ENCODE measurements at regions not wholly inside any gene's neighbourhood (a gene's known extent, or its start where the extent isn't known, plus 50 kb on each side); places are given as distances from the start of the nearest gene placed in this dataset.
"Not testable (repeated sequence)": the region's sequence is repeated elsewhere in the genome, so short reads cannot be mapped to it uniquely, and the experiment has no call there.

DNA sequence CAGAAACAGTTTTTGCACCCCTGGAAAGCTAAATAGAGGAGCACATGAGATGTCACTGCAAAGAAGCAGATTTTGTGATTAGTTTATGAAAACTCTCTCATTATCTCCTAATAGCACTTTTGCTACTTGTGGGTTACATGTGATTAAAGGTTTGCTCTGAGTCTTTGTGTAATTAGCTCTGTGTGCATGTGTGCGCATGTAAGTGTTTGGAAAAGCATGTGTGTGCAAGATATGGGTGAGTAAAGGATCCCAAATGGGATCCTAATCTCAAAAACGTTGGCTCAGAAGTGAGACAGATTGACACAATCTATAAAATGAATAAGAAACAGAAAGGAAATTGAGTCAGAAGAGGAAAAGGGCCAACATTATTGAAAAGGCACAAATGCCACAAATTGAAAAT, 104.5 kb downstream of the SKIDA1 start:
- no peak overlapping the region for H3K23ac ChIP-seq (ENCODE audit: low read depth, low read length, poor library complexity)
- no peaks in the 10 kb centered on the region for H3K36me3 ChIP-seq (replicated peaks in 1 of 2; ENCODE audit: control insufficient read depth in 2 of 2, insufficient read depth in 2 of 2, low read length in 2 of 2)

GRCh38 chr10:21418981-21419576, 106.4 kb downstream of the SKIDA1 start:
- not testable (repeated sequence) for DNase-seq (ENCODE audit: low spot score); H2AFZ ChIP-seq (ENCODE audit: low read length); H3K4me1 ChIP-seq (ENCODE audit: control insufficient read depth in 2 of 2, insufficient read depth in 1 of 2, low read depth in 1 of 2, low read length in 2 of 2); H2BK15ac ChIP-seq (ENCODE audit: low read length); H2AK5ac ChIP-seq (ENCODE audit: low read depth, low read length); H3K27ac ChIP-seq (replicated peaks; ENCODE audit: low read length); H3K4ac ChIP-seq (ENCODE audit: low read length); H2BK12ac ChIP-seq (ENCODE audit: low read length); H3K79me1 ChIP-seq (ENCODE audit: low read depth, low read length); H4K8ac ChIP-seq (ENCODE audit: low read depth, low read length); H3K36me3 ChIP-seq (replicated peaks in 1 of 2; ENCODE audit: control insufficient read depth in 2 of 2, insufficient read depth in 2 of 2, low read length in 2 of 2); H3K9me3 ChIP-seq (replicated peaks in 1 of 2; ENCODE audit: control insufficient read depth in 2 of 2, insufficient read depth in 1 of 2, low read depth in 1 of 2, low read length in 2 of 2); H3K4me3 ChIP-seq (ENCODE audit: low read length in 2 of 2); H2BK120ac ChIP-seq (ENCODE audit: low read depth, low read length); H3K18ac ChIP-seq (ENCODE audit: low read length); H4K91ac ChIP-seq (ENCODE audit: low read depth, low read length, poor library complexity); H3K27me3 ChIP-seq (ENCODE audit: control insufficient read depth in 3 of 3, insufficient read depth in 3 of 3, low read depth in 1 of 3, low read length in 3 of 3); H3K23ac ChIP-seq (ENCODE audit: low read depth, low read length, poor library complexity); H3K4me2 ChIP-seq (ENCODE audit: insufficient read depth, low read length, poor library complexity, severe bottlenecking); H3K9ac ChIP-seq (ENCODE audit: low read depth, low read length, poor library complexity); H2BK5ac ChIP-seq (ENCODE audit: low read length); H3K14ac ChIP-seq (ENCODE audit: low read length)
- no CpG with 5 or more reads among the region's 5 CpGs for WGBS, 2 donors (ENCODE audit: extremely low coverage in 2 of 2, insufficient read length in 2 of 2, insufficient replicate concordance in 1 of 2)

More for the DNA sequence above, 104.5 kb downstream of the SKIDA1 start:
- Histone ChIP-seq H3K4me3 (ENCODE audit: low read length in 2 of 2) (no peak overlapping the region), H3K27me3 (ENCODE audit: control insufficient read depth in 3 of 3, insufficient read depth in 3 of 3, low read depth in 1 of 3, low read length in 3 of 3) (peaks cover 0 to 2% (median 0%) of the 10 kb centered on the region in 3 experiments), H2BK5ac (ENCODE audit: low read length) (no peak overlapping the region), H4K8ac (ENCODE audit: low read depth, low read length) (no peak overlapping the region), H2BK15ac (ENCODE audit: low read length) (no peak overlapping the region), H2AK5ac (ENCODE audit: low read depth, low read length) (no peak overlapping the region), H3K79me1 (ENCODE audit: low read depth, low read length) (no peaks in the 10 kb centered on the region), H3K4ac (ENCODE audit: low read length) (no peak overlapping the region), H2BK120ac (ENCODE audit: low read depth, low read length) (no peak overlapping the region), H3K9me3 (replicated peaks in 1 of 2; ENCODE audit: control insufficient read depth in 2 of 2, insufficient read depth in 1 of 2, low read depth in 1 of 2, low read length in 2 of 2) (peaks cover 0 to 2% of the 10 kb centered on the region in 2 donors), H2AFZ (ENCODE audit: low read length) (no peak overlapping the region), H3K4me2 (ENCODE audit: insufficient read depth, low read length, poor library complexity, severe bottlenecking) (no peak overlapping the region), H3K4me1 (ENCODE audit: control insufficient read depth in 2 of 2, insufficient read depth in 1 of 2, low read depth in 1 of 2, low read length in 2 of 2) (no peaks in the 10 kb centered on the region), H3K27ac (replicated peaks; ENCODE audit: low read length) (no peak overlapping the region), H3K18ac (ENCODE audit: low read length) (no peak overlapping the region), H4K91ac (ENCODE audit: low read depth, low read length, poor library complexity) (no peak overlapping the region), H3K9ac (ENCODE audit: low read depth, low read length, poor library complexity) (no peak overlapping the region), H2BK12ac (ENCODE audit: low read length) (no peak overlapping the region), H3K14ac (ENCODE audit: low read length) (no peak overlapping the region)
- DNase-seq (ENCODE audit: low spot score) = no peak
- no CpG with 5 or more reads among the region's 2 CpGs for WGBS, 2 donors (ENCODE audit: extremely low coverage in 2 of 2, insufficient read length in 2 of 2, insufficient replicate concordance in 1 of 2)

- H2BK12ac ChIP-seq (ENCODE audit: low read length) = no peak overlapping the region
- H4K91ac ChIP-seq (ENCODE audit: low read depth, low read length, poor library complexity) = no peak overlapping the region
Observed at GRCh38 chr10:21417172-21417712, 108.2 kb downstream of the SKIDA1 start.

DNA sequence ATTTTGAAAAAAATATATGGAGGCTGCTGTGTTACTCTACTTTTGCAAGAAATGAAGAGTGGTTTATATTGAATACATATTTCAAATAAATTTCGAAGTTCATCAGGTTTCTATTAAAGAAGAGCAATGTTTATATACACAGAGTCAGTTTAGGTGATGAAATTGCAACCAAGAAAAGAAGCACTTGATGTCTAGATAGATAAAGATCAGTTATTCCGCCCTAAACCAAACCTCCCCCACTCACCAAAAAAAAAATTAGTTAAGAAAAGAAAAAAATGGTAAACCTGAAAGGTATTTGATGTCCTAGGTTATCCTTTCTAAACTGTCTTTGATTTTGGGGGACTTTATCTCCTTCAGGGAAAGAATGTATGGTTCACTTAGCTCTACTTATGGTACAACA, 111.8 kb downstream of the SKIDA1 start:
- no peak overlapping the region for H3K4me3 ChIP-seq (ENCODE audit: low read length in 2 of 2)
- no peaks in the 10 kb centered on the region for H3K4me1 ChIP-seq (ENCODE audit: control insufficient read depth in 2 of 2, insufficient read depth in 1 of 2, low read depth in 1 of 2, low read length in 2 of 2)
- H2AK5ac ChIP-seq (ENCODE audit: low read depth, low read length) = no peak overlapping the region
- no peak overlapping the region for H3K9ac ChIP-seq (ENCODE audit: low read depth, low read length, poor library complexity)
- WGBS, 2 donors (ENCODE audit: extremely low coverage in 2 of 2, insufficient read length in 2 of 2, insufficient replicate concordance in 1 of 2) = no CpG with 5 or more reads among the region's 2 CpGs
- no peak overlapping the region for H3K14ac ChIP-seq (ENCODE audit: low read length)
- no peak overlapping the region for H4K8ac ChIP-seq (ENCODE audit: low read depth, low read length)
- no peak overlapping the region for H2BK15ac ChIP-seq (ENCODE audit: low read length)
- H3K23ac ChIP-seq (ENCODE audit: low read depth, low read length, poor library complexity) = no peak overlapping the region
- H3K4ac ChIP-seq (ENCODE audit: low read length) = no peak overlapping the region
- DNase-seq (ENCODE audit: low spot score) = no peak
- no peak overlapping the region for H3K18ac ChIP-seq (ENCODE audit: low read length)
- no peak overlapping the region for H3K27ac ChIP-seq (replicated peaks; ENCODE audit: low read length)
- no peaks in the 10 kb centered on the region for H3K9me3 ChIP-seq (replicated peaks in 1 of 2; ENCODE audit: control insufficient read depth in 2 of 2, insufficient read depth in 1 of 2, low read depth in 1 of 2, low read length in 2 of 2)
- H3K36me3 ChIP-seq (replicated peaks in 1 of 2; ENCODE audit: control insufficient read depth in 2 of 2, insufficient read depth in 2 of 2, low read length in 2 of 2) = no peaks in the 10 kb centered on the region
- no peak overlapping the region for H4K91ac ChIP-seq (ENCODE audit: low read depth, low read length, poor library complexity)
- H2BK5ac ChIP-seq (ENCODE audit: low read length) = no peak overlapping the region
- no peak overlapping the region for H2AFZ ChIP-seq (ENCODE audit: low read length)
- no peaks in the 10 kb centered on the region for H3K79me1 ChIP-seq (ENCODE audit: low read depth, low read length)
- H2BK12ac ChIP-seq (ENCODE audit: low read length) = no peak overlapping the region
- H3K4me2 ChIP-seq (ENCODE audit: insufficient read depth, low read length, poor library complexity, severe bottlenecking) = no peak overlapping the region
- no peaks in the 10 kb centered on the region for H3K27me3 ChIP-seq (ENCODE audit: control insufficient read depth in 3 of 3, insufficient read depth in 3 of 3, low read depth in 1 of 3, low read length in 3 of 3)
- H2BK120ac ChIP-seq (ENCODE audit: low read depth, low read length) = no peak overlapping the region

More at GRCh38 chr10:21417172-21417712, 108.2 kb downstream of the SKIDA1 start:
- Histone ChIP-seq H3K4me3 (ENCODE audit: low read length in 2 of 2) (no peak overlapping the region), H3K23ac (ENCODE audit: low read depth, low read length, poor library complexity) (no peak overlapping the region), H3K27me3 (ENCODE audit: control insufficient read depth in 3 of 3, insufficient read depth in 3 of 3, low read depth in 1 of 3, low read length in 3 of 3) (peaks cover 0 to 2% (median 0%) of the 10 kb centered on the region in 3 experiments), H3K9ac (ENCODE audit: low read depth, low read length, poor library complexity) (no peak overlapping the region), H3K27ac (replicated peaks; ENCODE audit: low read length) (no peak overlapping the region), H3K9me3 (replicated peaks in 1 of 2; ENCODE audit: control insufficient read depth in 2 of 2, insufficient read depth in 1 of 2, low read depth in 1 of 2, low read length in 2 of 2) (no peaks in the 10 kb centered on the region), H3K79me1 (ENCODE audit: low read depth, low read length) (no peaks in the 10 kb centered on the region), H2BK5ac (ENCODE audit: low read length) (no peak overlapping the region), H3K4ac (ENCODE audit: low read length) (no peak overlapping the region), H4K8ac (ENCODE audit: low read depth, low read length) (no peak overlapping the region), H3K14ac (ENCODE audit: low read length) (no peak overlapping the region), H2AK5ac (ENCODE audit: low read depth, low read length) (no peak overlapping the region), H2BK15ac (ENCODE audit: low read length) (no peak overlapping the region), H3K4me1 (ENCODE audit: control insufficient read depth in 2 of 2, insufficient read depth in 1 of 2, low read depth in 1 of 2, low read length in 2 of 2) (no peaks in the 10 kb centered on the region), H2AFZ (ENCODE audit: low read length) (no peak overlapping the region), H3K4me2 (ENCODE audit: insufficient read depth, low read length, poor library complexity, severe bottlenecking) (no peak overlapping the region), H3K36me3 (replicated peaks in 1 of 2; ENCODE audit: control insufficient read depth in 2 of 2, insufficient read depth in 2 of 2, low read length in 2 of 2) (no peaks in the 10 kb centered on the region), H3K18ac (ENCODE audit: low read length) (no peak overlapping the region), H2BK120ac (ENCODE audit: low read depth, low read length) (no peak overlapping the region)
- no CpG with 5 or more reads among the region's 6 CpGs for WGBS, 2 donors (ENCODE audit: extremely low coverage in 2 of 2, insufficient read length in 2 of 2, insufficient replicate concordance in 1 of 2)
- DNase-seq (ENCODE audit: low spot score) = no peak

All from neuronal stem cell (in vitro differentiated cells).